ENCODE measurements at regions not wholly inside any gene's neighbourhood (a gene's known extent, or its start where the extent isn't known, plus 50 kb on each side); places are given as distances from the start of the nearest gene placed in this dataset.

GRCh38 chr17:15892731-15893657, 51.9 kb upstream of the ADORA2B start:
- TF ChIP-seq EZH2 (IDR thresholded peaks at IDR 0.05) (no peak), FOXP2 (optimal IDR thresholded peaks at IDR 0.05; ENCODE audit: control extremely low read depth, extremely low read length, insufficient read depth) (no peak)
